Endothelial cell of umbilical vein (primary cell): ENCODE measurements at regions not wholly inside any gene's neighbourhood (a gene's known extent, or its start where the extent isn't known, plus 50 kb on each side); places are given as distances from the start of the nearest gene placed in this dataset.

Experiments
- BruUV-seq: library from RNA; stranded (reverse); fragments of 400-500 nt; replicated peaks from 2 replicates; lab custom pipeline; 2021; lab: Mats Ljungman, UMichigan
- CTCF ChIA-PET: fragments of 300-600, 350-600 bp; sonication (Branson Sonifier 250); formaldehyde crosslinking; loops from one replicate; lab custom pipeline; 2021; ENCODE audit warnings: antibody characterized with exemption, inconsistent platforms; lab: Charles Lee
- POLR2A ChIA-PET: fragments of 300-600, 350-600 bp; sonication (Branson Sonifier 250); formaldehyde crosslinking; loops from one replicate; lab custom pipeline; 2021; ENCODE audit warnings: antibody characterized with exemption, inconsistent platforms; lab: Charles Lee
- DNase-seq: peaks from one replicate; pipeline ENCODE4 v3.0.0-alpha.2; 2011; ENCODE audit warnings: low read depth, low spot score
- FAIRE-seq: peaks from 2 replicates; lab custom pipeline; 2011; peaks lifted over from hg19 to GRCh38; lab: Jason Lieb, UNC
- H2AFZ ChIP-seq: 2 replicates; pipeline ENCODE4 v1.6.0; 2012; ENCODE audit warnings: low read depth, low read length, control low read depth, inconsistent platforms
- H3K27ac ChIP-seq: 2 replicates; pipeline ENCODE4 v1.5.1; 2011; ENCODE audit warnings: low read depth, mild to moderate bottlenecking, control low read depth, low read length, moderate library complexity; ENCODE audit not compliant: insufficient read depth
- H3K27me3 ChIP-seq, 2 experiments: 2 replicates each; pipeline versions ENCODE4 v1.6.0 to v1.6.1; 2011; ENCODE audit warnings: low read length in 2 of 2, mixed read lengths in 1 of 2; ENCODE audit not compliant: control insufficient read depth in 2 of 2, insufficient read depth in 2 of 2
- H3K36me3 ChIP-seq, 2 experiments: 2 replicates in 1 of 2; 3 replicates in 1 of 2; pipeline ENCODE4 v1.5.1; 2011; ENCODE audit warnings: low read length in 2 of 2, mild to moderate bottlenecking in 1 of 2, moderate library complexity in 1 of 2; ENCODE audit not compliant: control insufficient read depth in 2 of 2, insufficient read depth in 2 of 2; ENCODE audit errors: extremely low read depth in 1 of 2
- H3K4me1 ChIP-seq: 3 replicates; pipeline ENCODE4 v1.5.1; 2011; ENCODE audit warnings: mild to moderate bottlenecking, low read length; ENCODE audit not compliant: control insufficient read depth, insufficient read depth; ENCODE audit errors: extremely low read depth
- H3K4me2 ChIP-seq: 2 replicates; pipeline ENCODE4 v1.6.1; 2011; ENCODE audit warnings: low read length, control low read depth, mixed read lengths; ENCODE audit not compliant: insufficient read depth
- H3K4me3 ChIP-seq, 3 experiments: fragments of 200-600 bp in 1 of 3; sonication (generic), shearing (Covaris generic) in 1 of 3; replicated peaks in 1 of 3; 2 replicates each; pipeline ENCODE4 v1.5.1; 2011 to 2016; ENCODE audit warnings: control low read depth in 3 of 3, low read length in 3 of 3, mild to moderate bottlenecking in 2 of 3, inconsistent platforms in 1 of 3, low read depth in 1 of 3, moderate library complexity in 1 of 3; ENCODE audit not compliant: insufficient read depth in 1 of 3
- H3K79me2 ChIP-seq: 2 replicates; pipeline ENCODE4 v1.6.0; 2012; ENCODE audit warnings: low read length, inconsistent platforms; ENCODE audit not compliant: control insufficient read depth, insufficient read depth
- H3K9ac ChIP-seq: replicated peaks from 2 replicates; pipeline ENCODE3; 2011; ENCODE audit warnings: low read length, control low read depth; ENCODE audit not compliant: insufficient read depth; ENCODE audit errors: extremely low read depth
- H3K9me1 ChIP-seq: replicated peaks from 3 replicates; pipeline ENCODE4 v1.6.0; 2011; ENCODE audit warnings: mild to moderate bottlenecking, low read length; ENCODE audit not compliant: control insufficient read depth, insufficient read depth; ENCODE audit errors: extremely low read depth
- H3K9me3 ChIP-seq: replicated peaks from 2 replicates; pipeline ENCODE4 v1.5.1; 2012; ENCODE audit warnings: low read length, inconsistent platforms; ENCODE audit not compliant: control insufficient read depth, insufficient read depth
- H4K20me1 ChIP-seq: replicated peaks from 2 replicates; pipeline ENCODE3; 2011; ENCODE audit warnings: mild to moderate bottlenecking, low read length; ENCODE audit not compliant: control insufficient read depth, insufficient read depth; ENCODE audit errors: extremely low read depth
- EZH2 ChIP-seq: IDR thresholded peaks from 2 replicates; pipeline ENCODE4 v1.6.1; 2012; ENCODE audit warnings: borderline replicate concordance, low read depth, mild to moderate bottlenecking, moderate library complexity, low read length, inconsistent platforms; ENCODE audit not compliant: severe bottlenecking
- FOS ChIP-seq: IDR thresholded peaks from 2 replicates; pipeline ENCODE4 v1.6.1; 2011; ENCODE audit warnings: mild to moderate bottlenecking, low read length, moderate library complexity, borderline replicate concordance; ENCODE audit not compliant: insufficient read depth
- GATA2 ChIP-seq: IDR thresholded peaks from 2 replicates; pipeline ENCODE4 v1.7.0; 2011; ENCODE audit warnings: low read depth, mild to moderate bottlenecking, moderate library complexity, mixed read lengths, low read length; ENCODE audit not compliant: insufficient read length, insufficient read depth
- JUN ChIP-seq: IDR thresholded peaks from 2 replicates; pipeline ENCODE4 v1.6.1; 2011; ENCODE audit warnings: borderline replicate concordance, low read depth; ENCODE audit not compliant: insufficient read length, insufficient read depth
- MYC ChIP-seq: IDR thresholded peaks from one replicate; pipeline ENCODE4 v1.6.1; 2011; ENCODE audit warnings: mild to moderate bottlenecking, low read depth, low read length
- POLR2A ChIP-seq: IDR thresholded peaks from 2 replicates; pipeline ENCODE4 v1.6.1; 2012; ENCODE audit warnings: low read depth, mild to moderate bottlenecking, control low read depth, low read length
- POLR2AphosphoS5 ChIP-seq: IDR thresholded peaks from 2 replicates; pipeline ENCODE4 v1.6.1; 2012; ENCODE audit warnings: low read depth, mild to moderate bottlenecking, control low read depth, low read length, moderate library complexity; ENCODE audit not compliant: insufficient read depth
- dilution Hi-C: fragments of 300-500 bp; cut with MboI; formaldehyde crosslinking; loops from one replicate; pipeline ENCODE4 v1.15.0; 2019; ENCODE audit warnings: low sequenced_read_pairs; ENCODE audit not compliant: extremely low pct_ligation_motif_present
- intact Hi-C: fragments of 100-400 bp; cut with micrococcal nuclease; formaldehyde crosslinking; loops from one replicate; pipeline ENCODE4 v1.10.0; 2022
- TF ChIP-seq, protein P1 (sequence below): IDR thresholded peaks from 2 replicates; pipeline ENCODE4 v1.6.1; 2011; ENCODE audit not compliant: insufficient read depth, insufficient read length
- TF ChIP-seq, protein P2 (sequence below), 2 donors: IDR thresholded peaks; 1 replicate in 1 of 2; 2 replicates in 1 of 2; pipeline ENCODE4 v1.5.1; 2011; ENCODE audit warnings: low read length in 2 of 2, mild to moderate bottlenecking in 2 of 2, moderate library complexity in 2 of 2, control low read depth in 1 of 2, inconsistent platforms in 1 of 2, low read depth in 1 of 2; ENCODE audit not compliant: insufficient read depth in 1 of 2; ENCODE audit errors: extremely low read depth in 1 of 2

DNA sequence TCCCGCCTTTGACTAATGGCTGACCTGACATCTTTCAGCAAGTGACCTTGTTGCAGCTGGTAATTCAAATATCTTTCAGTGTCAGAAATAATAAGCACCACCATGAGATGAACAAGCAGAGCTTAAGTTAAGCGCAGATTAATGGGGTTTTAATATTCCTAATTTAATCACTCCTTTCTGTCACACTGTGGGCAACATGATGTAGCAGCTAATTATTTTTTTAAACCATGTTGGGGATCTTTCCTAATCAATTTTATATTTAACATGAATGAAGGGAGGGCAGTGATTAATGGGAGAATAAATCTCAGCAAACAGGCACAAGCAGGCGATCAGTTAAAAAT lies 353.6 kb upstream of the TNRC6C start:
- no peaks in the 10 kb centered on the region for H3K4me1 ChIP-seq
- FAIRE-seq: no peak
- H3K27ac ChIP-seq: no peak overlapping the region
- dilution Hi-C loops (no loop called here), intact Hi-C loops (no loop called here)
- H4K20me1 ChIP-seq: no peaks in the 10 kb centered on the region
- no peak for DNase-seq
- H3K79me2 ChIP-seq: no peaks in the 10 kb centered on the region
- no peak overlapping the region for H2AFZ ChIP-seq
- no peaks in the 10 kb centered on the region for H3K27me3 ChIP-seq
- no peaks in the 10 kb centered on the region for H3K9me3 ChIP-seq
- no peaks in the 10 kb centered on the region for H3K36me3 ChIP-seq
- CTCF ChIA-PET: no interaction called here
- no TSS peak for BruUV-seq
- no peak for TF ChIP-seq MYC
- H3K9ac ChIP-seq: no peak overlapping the region
- no peak overlapping the region for H3K4me3 ChIP-seq
- no peaks in the 10 kb centered on the region for H3K9me1 ChIP-seq
- POLR2A ChIA-PET: no interaction called here
- no peak overlapping the region for H3K4me2 ChIP-seq

DNA sequence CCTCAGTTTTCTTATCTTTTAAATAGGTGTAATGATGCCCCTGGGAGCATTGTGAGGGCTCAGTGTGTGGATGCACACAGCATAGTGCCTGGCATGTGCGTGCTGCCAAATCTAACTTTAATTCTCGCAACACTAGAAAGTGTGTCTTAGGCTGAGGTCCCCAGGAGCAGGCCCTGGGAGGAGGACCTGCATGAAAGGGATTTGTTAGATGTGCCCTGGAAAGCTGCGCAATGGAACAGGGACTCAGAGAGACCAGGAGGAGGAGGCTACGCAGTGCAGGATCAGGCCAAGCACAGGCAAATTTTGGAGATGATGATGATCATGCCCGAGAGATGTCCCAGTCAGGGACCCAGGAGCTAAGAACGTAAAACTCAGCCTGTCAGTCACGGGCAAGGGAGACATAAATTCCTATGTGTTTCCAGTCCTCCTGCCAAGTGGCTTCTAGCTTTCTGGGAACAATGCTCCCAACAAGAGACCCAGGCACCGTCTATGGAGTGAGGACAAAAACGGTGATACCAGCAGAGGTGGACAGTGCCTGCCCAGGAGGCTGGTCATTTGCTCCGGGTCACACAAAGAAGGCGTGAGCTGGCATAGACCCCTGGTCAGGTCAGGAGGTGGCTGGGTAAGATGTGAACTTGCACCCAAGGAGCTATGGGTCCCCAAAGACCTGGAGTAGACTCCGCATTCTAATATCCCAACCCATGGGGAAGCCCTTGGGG lies 352.2 kb upstream of the TNRC6C start:
- no peak overlapping the region for H3K4me3 ChIP-seq
- H2AFZ ChIP-seq: no peak overlapping the region
- H3K36me3 ChIP-seq: no peaks in the 10 kb centered on the region
- no peaks in the 10 kb centered on the region for H3K9me1 ChIP-seq
- TF ChIP-seq FOS (no peak), GATA2 (no peak), MYC (no peak), EZH2 (no peak), JUN (no peak), POLR2AphosphoS5 (no peak), POLR2A (no peak)
- TF ChIP-seq, protein P1, sequence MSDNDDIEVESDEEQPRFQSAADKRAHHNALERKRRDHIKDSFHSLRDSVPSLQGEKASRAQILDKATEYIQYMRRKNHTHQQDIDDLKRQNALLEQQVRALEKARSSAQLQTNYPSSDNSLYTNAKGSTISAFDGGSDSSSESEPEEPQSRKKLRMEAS: no peak
- TF ChIP-seq, protein P2, sequence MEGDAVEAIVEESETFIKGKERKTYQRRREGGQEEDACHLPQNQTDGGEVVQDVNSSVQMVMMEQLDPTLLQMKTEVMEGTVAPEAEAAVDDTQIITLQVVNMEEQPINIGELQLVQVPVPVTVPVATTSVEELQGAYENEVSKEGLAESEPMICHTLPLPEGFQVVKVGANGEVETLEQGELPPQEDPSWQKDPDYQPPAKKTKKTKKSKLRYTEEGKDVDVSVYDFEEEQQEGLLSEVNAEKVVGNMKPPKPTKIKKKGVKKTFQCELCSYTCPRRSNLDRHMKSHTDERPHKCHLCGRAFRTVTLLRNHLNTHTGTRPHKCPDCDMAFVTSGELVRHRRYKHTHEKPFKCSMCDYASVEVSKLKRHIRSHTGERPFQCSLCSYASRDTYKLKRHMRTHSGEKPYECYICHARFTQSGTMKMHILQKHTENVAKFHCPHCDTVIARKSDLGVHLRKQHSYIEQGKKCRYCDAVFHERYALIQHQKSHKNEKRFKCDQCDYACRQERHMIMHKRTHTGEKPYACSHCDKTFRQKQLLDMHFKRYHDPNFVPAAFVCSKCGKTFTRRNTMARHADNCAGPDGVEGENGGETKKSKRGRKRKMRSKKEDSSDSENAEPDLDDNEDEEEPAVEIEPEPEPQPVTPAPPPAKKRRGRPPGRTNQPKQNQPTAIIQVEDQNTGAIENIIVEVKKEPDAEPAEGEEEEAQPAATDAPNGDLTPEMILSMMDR (IDR thresholded peaks at IDR 0.05; ENCODE audit: extremely low read depth in 1 of 2, insufficient read depth in 1 of 2, low read depth in 1 of 2, low read length in 2 of 2): no peak
- ChIA-PET POLR2A (no interaction called here), CTCF (interaction anchor here (0.6 kb wide), 1 partner anchor 64 kb away, joined by 3 read pairs; no protein-coding TSS in a partner anchor)
- no peak overlapping the region for H3K9ac ChIP-seq
- DNase-seq (no peak), FAIRE-seq (no peak)
- dilution Hi-C loops: no loop called here
- H3K27ac ChIP-seq: no peak overlapping the region
- BruUV-seq: no TSS peak
- no peaks in the 10 kb centered on the region for H3K79me2 ChIP-seq
- H3K4me2 ChIP-seq: no peak overlapping the region
- H3K27me3 ChIP-seq: peaks cover 0 to 3% of the 10 kb centered on the region in 2 experiments
- H3K9me3 ChIP-seq: no peaks in the 10 kb centered on the region
- no peaks in the 10 kb centered on the region for H3K4me1 ChIP-seq
- intact Hi-C loops: no loop called here
- H4K20me1 ChIP-seq: no peaks in the 10 kb centered on the region
